NOMO-1 treated with DMSO at 0.1 percent for 48 hours (cell line): ENCODE measurements at regions not wholly inside any gene's neighbourhood (a gene's known extent, or its start where the extent isn't known, plus 50 kb on each side); places are given as distances from the start of the nearest gene placed in this dataset.
A peak's percentile ranks its signal among the peaks of the same experiment; 100 is the strongest.
"Not testable (repeated sequence)": the region's sequence is repeated elsewhere in the genome, so short reads cannot be mapped to it uniquely, and the experiment has no call there.

Experiments used
- DNase-seq: peaks from one replicate; lab custom pipeline; 2025; ENCODE audit not compliant: unreplicated experiment; lab: John Stamatoyannopoulos, UW

DNA sequence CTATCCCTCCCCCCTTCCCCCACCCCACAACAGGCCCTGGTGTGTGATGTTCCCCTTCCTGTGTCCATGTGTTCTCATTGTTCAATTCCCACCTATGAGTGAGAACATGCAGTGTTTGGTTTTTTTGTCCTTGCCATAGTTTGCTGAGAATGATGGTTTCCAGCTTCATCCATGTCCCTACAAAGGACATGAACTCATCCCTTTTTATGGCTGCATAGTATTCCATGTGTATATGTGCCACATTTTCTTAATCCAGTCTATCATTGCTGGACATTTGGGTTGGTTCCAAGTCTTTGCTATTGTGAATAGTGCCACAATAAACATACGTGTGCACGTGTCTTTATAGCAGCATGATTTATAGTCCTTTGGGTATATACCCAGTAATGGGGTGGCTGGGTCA, 52.3 kb upstream of the MAN1A2 start:
- DNase-seq = not testable (repeated sequence)

DNA sequence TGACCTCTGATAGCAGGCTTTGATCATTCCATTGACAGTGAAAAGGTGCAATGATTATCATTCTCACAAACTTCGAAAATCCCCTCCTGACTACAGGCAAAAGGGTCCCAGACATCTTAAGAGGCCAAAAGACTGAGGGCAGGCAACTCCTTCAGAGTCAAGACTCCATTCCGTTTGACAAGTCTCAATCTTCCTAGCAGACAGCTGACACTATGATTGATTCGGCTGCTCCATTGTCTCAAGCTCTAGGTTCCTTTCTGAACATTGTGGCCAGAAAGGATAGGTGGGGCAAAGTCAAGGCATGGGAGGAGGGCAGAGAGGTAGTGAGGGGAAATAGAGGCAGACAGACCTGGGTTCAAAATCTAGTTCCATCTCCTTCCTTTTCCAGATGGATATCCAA, 53.7 kb upstream of the MAN1A2 start:
- no peak for DNase-seq

DNA sequence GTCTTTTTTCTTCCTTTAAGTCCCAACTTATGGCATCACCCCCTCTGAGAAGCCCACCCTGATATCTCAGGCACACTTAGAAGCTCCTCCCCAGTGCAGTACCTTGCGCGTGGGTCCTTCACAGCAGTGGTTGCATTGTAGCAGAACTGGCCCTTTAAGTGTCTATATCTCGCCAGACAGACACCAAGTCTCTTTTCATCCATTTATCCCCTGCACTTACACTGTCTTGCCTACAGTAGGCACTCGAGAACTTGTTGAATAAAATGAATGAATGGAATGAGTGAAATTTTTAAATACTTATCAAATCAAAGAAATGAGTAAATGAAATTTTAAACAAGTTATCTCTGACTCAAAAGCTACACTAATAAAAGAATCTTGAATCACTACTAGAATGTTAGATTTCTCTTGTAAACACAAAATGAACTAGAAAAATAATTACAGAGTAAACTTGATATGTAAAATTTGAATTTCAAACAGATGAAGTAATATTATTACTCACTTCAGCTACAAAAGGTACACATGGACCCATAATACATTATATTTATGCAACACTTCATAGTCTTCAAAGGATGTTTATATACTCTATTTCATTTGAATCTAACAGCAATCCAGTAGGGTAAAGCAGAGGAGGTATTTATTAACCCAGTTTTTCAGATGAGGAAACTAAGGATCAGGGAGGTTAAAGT, 54.7 kb upstream of the MAN1A2 start:
- peak; percentile 11 for DNase-seq

DNA sequence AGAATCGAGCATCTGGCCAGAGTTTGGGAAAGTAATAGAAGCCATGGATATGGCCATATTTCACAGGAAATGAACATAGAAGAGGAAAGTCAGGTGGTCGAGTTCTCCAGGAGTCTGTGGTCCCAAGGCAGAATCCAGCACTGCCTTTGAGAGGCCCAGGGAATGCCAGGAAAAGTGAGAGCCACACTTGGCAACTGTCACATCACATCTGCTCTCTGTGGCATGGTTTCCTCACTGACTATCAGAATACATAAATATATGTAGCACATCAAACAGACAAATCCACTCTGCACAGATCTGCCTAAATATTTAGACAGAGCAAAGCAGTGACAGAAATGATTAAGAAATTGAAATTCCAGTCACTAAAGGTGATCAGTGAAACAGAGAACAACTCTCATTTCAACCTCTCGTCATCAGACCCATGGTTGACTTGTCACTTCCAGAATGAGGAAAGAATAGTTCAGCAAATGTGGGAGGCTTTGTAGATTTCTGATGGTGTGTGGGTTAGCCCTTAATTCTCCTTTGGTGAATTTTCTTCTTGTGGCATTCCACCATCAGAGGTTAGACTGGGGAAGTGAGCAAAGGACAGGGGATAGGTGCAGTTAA, 58.8 kb upstream of the MAN1A2 start:
- DNase-seq = no peak

DNA sequence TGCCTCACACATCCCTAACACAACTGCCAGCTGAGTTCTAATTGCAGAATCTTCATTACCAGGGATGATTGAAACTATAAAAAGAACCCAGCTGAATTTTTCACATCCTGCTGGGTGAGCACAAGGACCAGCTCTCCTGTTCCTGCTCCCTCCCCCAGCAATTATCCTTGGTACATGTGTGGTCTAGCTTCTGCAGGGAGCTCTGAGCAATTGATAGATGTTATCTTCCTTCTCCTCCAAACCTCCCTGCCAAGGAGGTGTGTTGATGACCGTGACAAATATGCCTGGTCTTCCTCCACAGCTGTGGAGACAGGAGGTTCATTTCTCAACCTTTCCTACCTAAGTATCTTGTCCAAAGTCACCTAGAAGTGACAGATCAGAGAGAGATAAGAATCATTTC, 65.3 kb upstream of the MAN1A2 start:
- DNase-seq = no peak

DNA sequence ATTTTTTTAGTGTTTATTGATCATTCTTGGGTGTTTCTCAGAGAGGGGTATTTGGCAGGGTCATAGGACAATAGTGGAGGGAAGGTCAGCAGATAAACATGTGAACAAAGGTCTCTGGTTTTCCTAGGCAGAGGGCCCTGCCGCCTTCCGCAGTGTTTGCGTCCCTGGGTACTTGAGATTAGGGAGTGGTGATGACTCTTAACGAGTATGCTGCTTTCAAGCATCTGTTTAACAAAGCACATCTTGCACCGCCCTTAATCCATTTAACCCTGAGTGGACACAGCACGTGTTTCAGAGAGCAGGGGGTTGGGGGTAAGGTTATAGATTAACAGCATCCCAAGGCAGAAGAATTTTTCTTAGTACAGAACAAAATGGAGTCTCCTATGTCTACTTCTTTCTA, 67.1 kb upstream of the MAN1A2 start:
- not testable (repeated sequence) for DNase-seq

DNA sequence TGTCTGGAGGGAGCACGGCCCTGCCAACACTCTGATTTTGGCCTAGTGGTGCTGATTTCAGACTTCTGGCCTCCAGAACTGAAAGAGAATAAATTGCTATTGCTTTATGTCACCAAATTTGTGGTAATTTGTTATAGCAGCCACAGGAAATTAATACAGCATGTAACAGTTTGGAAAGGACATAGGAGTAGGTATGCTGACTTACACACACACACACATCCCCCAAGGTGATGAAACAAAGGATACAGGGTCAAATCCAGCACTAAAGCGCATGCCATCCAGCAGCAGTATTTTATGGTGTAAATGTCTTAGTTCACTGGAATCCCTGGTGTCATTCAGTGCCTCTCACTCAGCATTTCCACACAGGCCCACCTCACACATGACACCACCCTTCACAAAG, 72.2 kb upstream of the MAN1A2 start:
- DNase-seq = no peak

DNA sequence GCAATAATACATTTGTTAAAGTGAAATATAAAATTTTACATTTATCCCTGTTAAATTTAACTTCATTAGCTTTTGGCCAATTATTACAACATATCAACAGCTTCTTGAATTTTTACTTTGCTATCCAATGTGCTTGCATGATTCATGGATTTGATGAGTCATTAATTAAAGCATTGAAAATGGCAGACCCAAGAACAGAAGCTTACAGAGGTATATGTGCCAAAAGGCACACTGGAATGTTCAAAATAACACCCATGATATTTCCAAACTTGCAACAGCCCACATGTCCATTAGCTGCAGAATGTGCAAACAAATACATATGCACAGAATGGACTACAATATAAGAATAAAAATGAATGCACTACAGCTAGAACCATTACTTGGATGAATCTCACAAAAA, 76.4 kb upstream of the MAN1A2 start:
- no peak for DNase-seq

DNA sequence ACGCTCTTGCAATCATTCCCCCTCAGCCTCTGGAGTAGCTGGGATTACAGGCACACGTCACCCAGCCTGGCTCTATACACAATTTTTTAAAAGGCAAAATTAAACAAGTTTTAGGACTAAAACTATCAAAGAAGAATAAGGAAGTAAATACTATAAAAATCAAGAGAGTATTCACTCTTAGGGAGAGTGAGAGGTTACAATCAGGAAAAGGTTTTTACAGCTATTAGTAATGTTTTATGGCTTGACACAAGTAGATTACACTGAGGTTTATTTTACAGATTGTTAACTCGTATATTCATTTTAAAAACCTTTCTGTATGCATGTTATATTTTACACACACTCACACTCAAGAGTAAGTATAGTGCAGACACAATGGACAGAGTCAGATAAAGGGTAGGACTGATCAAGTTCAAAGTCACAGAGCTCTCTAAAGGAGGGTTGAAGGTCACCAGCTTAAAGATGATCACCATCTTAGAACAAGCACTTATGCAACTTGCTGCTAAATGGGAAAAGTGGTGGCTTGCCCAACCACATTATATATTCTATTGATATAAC, 77.9 kb upstream of the MAN1A2 start:
- DNase-seq = no peak

DNA sequence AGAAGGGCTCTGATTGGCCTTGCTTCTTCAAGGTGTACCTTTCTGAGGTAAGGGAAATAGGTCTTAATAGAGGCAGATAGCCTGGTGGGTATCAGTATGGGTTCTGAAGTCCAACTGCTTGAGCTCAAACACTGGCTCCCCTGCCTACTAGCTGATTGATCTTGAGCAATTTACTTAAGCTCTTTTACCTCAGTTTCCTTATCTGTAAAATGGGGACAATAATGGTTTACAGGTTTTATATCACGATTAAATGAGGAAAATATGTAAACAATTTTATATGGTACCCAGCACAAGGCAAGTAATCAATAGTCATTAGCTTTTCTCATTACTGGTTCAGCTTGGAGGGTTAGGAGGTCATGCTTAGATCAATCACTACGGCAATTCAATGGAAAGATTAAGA, 75.8 kb upstream of the VTCN1 start:
- no peak for DNase-seq

DNA sequence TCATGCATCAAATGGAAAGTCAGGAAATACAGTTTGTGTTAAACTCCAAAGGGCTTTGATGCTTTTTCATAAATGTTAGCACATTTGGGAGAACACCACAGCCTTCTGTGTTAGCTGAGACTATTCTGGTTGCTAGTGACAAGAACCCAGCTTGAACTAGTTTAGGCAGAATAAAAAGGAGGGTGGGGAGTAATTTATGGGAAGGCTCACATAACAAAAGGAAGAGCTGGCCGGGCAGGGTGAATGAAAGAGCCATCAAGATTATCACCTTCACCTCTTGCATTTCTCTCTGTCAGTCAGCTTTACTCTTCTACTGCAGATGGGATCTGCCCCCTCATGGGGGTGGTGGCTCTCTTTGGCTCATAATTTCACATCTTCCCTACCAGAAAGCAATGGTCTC, 75.4 kb upstream of the VTCN1 start:
- no peak for DNase-seq

DNA sequence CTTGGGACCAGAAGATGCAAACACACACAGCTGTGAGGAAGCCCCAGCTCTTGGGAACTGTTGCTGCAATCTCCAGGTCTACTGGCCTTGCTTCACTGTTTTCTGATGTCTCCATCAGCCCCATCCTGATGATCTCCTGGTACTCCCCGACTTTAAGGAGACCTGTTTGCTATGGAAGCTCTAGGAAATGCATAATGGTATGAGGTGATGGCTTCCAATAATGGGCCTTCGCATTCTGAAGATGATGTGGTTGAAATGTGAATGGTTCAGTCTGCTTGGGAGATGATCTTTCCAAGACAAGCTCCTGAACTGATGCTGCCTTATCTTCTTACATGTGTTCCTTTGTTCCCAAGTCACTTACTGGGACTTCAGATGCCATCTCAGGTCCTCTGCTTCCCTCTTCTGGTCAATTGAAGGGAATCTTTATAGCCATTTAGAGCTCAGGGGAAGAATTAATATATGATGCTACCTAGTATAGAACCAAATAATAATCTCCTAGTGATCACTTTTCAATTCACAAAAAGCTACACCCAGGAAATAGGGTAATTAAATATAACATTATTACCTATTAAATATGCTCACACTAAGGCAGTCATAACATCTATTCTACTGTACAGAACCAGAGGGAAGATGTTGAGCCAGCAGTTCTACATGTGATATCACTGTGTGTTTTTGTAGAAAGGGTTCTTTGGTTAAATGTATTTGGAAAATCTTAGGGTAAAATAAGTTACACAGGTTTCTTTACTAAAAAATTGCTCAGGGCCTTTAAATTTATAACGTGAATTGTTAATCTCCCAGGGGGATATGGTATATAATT, 73.9 kb upstream of the VTCN1 start:
- peak; percentile 11 for DNase-seq

DNA sequence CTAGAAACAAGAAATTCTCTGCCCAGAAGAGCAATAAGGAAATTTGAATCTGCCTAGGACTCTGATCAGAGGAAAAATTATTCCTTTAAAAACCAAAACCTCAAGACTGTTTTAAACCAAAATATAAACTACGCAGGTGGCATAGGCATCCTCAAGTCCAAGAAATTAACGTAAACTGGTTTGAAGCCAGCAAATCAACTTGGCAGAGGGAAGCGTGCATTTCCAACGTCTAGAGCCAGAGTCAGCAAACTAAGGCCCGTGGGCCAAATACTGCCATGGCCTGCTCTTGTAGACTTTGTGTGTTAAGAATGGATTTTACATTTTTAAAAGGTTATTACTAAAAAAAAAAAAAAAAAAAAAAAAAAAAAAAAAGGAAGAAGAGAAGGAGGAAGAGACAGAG, 67.8 kb upstream of the VTCN1 start:
- DNase-seq = no peak

DNA sequence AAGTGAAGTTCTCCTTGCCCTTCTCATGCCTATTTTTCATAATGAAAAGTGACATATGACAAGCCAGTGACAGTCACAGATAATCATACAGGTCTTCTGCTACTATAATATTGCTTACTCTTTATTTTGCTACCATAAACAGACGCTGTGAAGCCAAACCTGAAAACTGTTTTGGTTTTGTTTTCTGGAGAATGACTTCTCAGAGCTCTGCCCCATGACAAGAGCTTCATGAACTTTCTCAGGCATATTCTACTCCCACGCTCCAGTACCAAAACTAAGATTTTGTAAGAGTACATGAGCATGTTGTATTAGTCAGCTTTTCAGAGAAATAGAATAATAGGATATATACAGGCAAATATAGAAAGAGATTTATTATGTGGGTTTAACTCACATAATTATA, 64.3 kb upstream of the VTCN1 start:
- no peak for DNase-seq

DNA sequence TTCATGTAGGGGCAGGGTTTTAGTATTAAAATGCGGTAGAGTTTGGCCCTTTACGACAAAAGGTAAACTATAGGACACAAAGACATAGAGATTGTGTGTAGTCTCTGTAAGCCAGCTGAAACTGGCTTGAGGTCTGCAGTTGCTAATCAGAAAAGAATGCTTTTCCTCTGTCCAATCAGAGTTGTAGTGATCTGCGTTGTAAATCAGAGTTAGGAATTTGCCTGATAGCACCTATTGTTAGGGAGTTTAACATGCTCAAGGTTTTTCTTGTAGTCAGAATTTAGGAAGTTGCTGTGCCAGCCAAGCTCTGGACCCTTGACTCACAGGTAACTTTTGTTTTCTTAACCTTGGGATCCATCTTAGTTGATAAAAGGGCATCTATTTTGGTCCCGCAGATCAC, 61.2 kb upstream of the VTCN1 start:
- no peak for DNase-seq

DNA sequence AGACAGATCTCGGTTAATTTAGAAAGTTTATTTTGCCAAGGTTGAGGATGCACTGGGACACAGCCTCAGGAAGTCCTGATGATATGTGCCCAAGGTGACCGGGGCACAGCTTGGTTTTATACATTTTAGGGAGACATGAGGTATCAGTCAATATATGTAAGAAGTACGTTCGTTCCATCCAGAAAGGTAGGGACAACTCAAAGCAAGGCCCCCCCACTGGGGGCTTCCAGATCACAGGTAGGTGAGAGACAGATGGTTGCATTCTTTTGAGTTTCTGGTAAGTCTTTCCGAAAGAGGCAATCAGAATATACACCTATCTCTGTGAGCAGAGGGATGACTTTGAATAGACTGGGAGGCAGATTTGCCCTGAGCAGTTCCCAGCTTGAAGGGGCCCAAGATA, 60.4 kb upstream of the VTCN1 start:
- no peak for DNase-seq

DNA sequence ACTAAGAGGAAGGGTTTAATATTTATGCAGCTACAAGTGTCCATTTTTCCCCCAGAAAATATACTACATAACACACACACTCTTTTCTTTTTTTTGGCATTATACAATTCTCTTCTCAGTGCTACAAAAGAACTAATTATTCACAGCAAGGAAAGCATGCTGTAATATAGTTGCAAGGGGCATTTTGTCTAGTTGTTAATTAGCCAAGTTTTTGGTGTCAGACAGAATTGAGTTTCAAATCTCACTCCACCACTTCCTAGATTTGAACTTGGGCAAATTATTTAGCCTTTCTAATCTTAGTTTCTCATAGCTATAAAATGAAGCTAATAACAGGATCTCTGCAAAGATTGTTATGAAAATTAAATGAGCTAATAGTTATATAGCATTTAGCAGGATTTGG, 60.0 kb upstream of the VTCN1 start:
- no peak for DNase-seq

DNA sequence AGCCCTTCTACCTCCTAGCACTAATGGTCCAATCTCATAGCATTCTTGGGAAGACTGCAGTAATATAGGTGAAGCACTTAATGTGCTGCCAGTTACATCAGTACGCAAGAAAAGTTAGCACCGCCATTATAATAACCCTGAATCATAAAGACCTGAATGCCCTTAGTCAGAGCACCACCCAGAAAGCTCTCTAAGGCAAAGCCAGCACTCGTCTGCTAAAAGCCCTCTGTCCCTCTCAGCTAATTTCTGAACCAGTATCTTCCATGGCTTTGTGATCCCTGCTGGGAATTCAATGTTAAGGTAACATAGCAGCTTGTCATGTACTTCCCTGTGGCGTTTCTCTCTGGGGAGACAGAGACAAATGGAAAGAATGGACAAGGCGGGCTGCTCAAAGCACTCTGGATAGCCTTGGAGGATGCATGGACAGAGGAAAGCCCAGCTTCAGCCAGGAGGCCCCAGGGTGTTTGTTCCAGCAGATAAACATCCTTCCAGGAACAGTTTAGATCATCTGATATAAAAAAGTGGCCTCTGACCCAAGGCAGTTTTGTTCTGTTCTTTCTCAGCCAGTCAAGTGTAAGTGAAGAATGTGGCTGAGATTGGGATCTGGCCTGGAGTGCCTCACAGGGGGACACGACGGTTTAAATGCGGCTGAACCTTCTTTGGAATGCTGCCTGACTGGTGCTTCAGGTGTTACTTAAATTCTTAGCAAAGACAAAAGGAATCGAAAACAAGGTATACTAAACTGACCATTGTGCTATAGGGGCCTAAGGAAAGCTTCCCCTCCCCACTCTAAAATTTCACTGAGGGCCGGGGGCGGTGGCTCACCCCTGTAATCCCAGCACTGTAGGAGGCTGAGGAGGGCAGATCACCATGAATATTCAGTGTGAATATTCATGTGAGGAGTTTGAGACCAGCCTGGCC, 58.1 kb upstream of the VTCN1 start:
- no peak for DNase-seq

DNA sequence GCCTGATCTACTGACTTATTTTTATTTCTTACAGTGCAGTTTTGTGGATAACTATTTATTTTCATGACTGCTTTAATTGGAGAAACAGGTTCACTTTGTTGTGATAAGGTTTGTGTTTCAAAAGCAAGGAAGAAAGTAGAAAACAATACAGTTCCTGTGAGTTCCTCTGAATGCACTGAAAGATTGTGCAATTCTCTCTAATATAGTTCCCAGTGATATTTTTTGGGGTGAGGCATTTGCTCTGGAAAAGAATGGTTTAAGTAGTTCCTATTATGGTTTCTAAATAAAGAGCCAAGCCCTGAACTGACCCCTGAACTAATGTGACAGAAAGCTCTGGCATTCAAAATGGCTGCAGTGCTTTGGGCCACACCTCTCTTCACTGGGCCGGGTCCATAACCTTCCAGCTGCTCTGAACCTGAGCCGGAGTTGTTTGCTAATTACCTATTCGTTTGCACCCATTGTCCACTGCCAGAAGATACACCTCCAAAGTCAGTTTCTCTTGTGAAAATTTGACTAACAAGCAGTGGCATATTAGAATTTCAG, 56.6 kb upstream of the VTCN1 start:
- DNase-seq = no peak

DNA sequence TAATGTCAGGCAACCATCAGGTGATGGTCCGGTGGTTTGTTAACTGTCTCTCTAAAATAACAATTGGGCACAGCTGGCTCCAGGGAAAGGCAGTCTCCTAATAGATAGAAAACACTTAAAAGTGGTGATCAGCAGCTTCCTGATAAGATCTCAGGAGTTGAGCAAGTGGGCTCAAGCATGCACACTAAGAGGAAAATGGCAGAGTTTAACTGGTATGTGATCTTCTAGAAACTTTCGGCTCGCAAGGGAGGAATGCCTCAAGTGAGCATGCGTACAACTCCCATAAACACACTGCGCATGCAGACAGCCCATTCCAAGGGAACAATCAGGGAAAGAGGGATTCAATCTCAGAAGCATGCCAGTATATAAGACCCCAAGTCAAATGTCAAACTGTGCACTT, 52.2 kb upstream of the VTCN1 start:
- DNase-seq = no peak

DNA sequence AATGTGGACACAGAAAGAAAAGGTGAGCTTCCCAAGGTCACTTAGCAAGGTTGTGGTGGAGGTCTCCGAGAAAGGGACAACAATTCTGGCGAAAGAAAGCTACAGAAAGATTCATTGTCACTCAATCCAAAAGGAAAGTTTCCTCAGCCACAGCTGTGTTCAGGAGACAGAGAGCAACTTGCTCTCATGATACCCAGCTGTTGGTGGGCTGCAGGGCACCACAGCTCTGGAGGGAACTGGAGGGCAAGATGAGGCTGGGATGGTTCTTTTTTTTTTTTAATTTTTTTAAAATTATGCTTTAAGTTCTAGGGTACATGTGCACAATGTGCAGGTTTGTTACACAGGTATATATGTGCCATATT, 50.7 kb upstream of the VTCN1 start:
- no peak for DNase-seq
